HEK293T (cell line): ENCODE measurements at regions not wholly inside any gene's neighbourhood (a gene's known extent, or its start where the extent isn't known, plus 50 kb on each side); places are given as distances from the start of the nearest gene placed in this dataset.

ENCODE experiments used
- CTCF ChIA-PET: fragments of 350-600 bp; formaldehyde crosslinking; extraction: SDS; loops from one replicate; lab custom pipeline; 2021; ENCODE audit warnings: antibody characterized with exemption, inconsistent platforms; lab: Yijun Ruan, JAX
- POLR2A ChIA-PET: fragments of 350-600 bp; formaldehyde crosslinking; extraction: SDS; loops from one replicate; lab custom pipeline; 2020; ENCODE audit warnings: antibody characterized with exemption, inconsistent platforms; lab: Yijun Ruan, JAX
- DNase-seq: peaks from one replicate; pipeline ENCODE4 v3.0.0; 2012; ENCODE audit warnings: mixed read lengths; ENCODE audit errors: extremely low spot score
- ARNT ChIP-seq: fragments of 450-650 bp; IDR thresholded peaks from 2 replicates; pipeline ENCODE4 v1.6.1; 2017; ENCODE audit warnings: mild to moderate bottlenecking
- BHLHE40 ChIP-seq: fragments of 450-650 bp; IDR thresholded peaks from 2 replicates; pipeline ENCODE4 v1.6.1; 2016; ENCODE audit warnings: mild to moderate bottlenecking, moderate library complexity, borderline replicate concordance
- CTBP1 ChIP-seq: fragments of 450-650 bp; IDR thresholded peaks from 2 replicates; pipeline ENCODE4 v1.6.1; 2016; ENCODE audit warnings: borderline replicate concordance
- ELF4 ChIP-seq: fragments of 450-650 bp; IDR thresholded peaks from 2 replicates; pipeline ENCODE4 v1.6.1; 2017; ENCODE audit warnings: antibody characterized with exemption
- FOXA1 ChIP-seq: fragments of 450-650 bp; IDR thresholded peaks from 2 replicates; pipeline ENCODE4 v1.6.1; 2016; ENCODE audit warnings: mild to moderate bottlenecking
- FOXK2 ChIP-seq: fragments of 450-650 bp; IDR thresholded peaks from 2 replicates; pipeline ENCODE4 v1.6.1; 2016; ENCODE audit warnings: mild to moderate bottlenecking
- FOXM1 ChIP-seq: fragments of 450-650 bp; IDR thresholded peaks from 2 replicates; pipeline ENCODE4 v1.6.1; 2017; ENCODE audit warnings: mild to moderate bottlenecking, borderline replicate concordance
- HDGF ChIP-seq: fragments of 450-650 bp; IDR thresholded peaks from 2 replicates; pipeline ENCODE4 v1.6.1; 2017; ENCODE audit warnings: antibody characterized with exemption, borderline replicate concordance
- L3MBTL2 ChIP-seq: fragments of 450-650 bp; conservative IDR thresholded peaks from 2 replicates; pipeline ENCODE4 v1.6.1; 2016; ENCODE audit warnings: mild to moderate bottlenecking
- LEF1 ChIP-seq: fragments of 450-650 bp; IDR thresholded peaks from 2 replicates; pipeline ENCODE4 v1.6.1; 2017; ENCODE audit warnings: mild to moderate bottlenecking, borderline replicate concordance
- NFRKB ChIP-seq: fragments of 450-650 bp; IDR thresholded peaks from 2 replicates; pipeline ENCODE4 v1.6.1; 2016; ENCODE audit warnings: mild to moderate bottlenecking, moderate library complexity
- SP1 ChIP-seq: fragments of 450-650 bp; IDR thresholded peaks from 2 replicates; pipeline ENCODE4 v1.6.1; 2017
- SUZ12 ChIP-seq: fragments of 450-650 bp; IDR thresholded peaks from 2 replicates; pipeline ENCODE4 v1.6.1; 2016; ENCODE audit warnings: mild to moderate bottlenecking
- TARDBP ChIP-seq: fragments of 450-650 bp; IDR thresholded peaks from 2 replicates; pipeline ENCODE4 v1.6.1; 2016
- ZNF384 ChIP-seq: fragments of 450-650 bp; IDR thresholded peaks from 2 replicates; pipeline ENCODE4 v1.6.1; 2016
- TF ChIP-seq, protein P1 (sequence below): fragments of 450-650 bp; IDR thresholded peaks from 2 replicates; pipeline ENCODE4 v1.6.1; 2016

GRCh38 chr2:144237108-144237507, 282.8 kb downstream of the ZEB2 start:
- ChIA-PET POLR2A (no interaction called here), CTCF (no interaction called here)
- no peak for DNase-seq
- TF ChIP-seq CTBP1 (no peak), SUZ12 (no peak), ARNT (no peak), NFRKB (no peak), FOXK2 (no peak), L3MBTL2 (no peak), ZNF384 (no peak), ELF4 (no peak), HDGF (no peak), SP1 (no peak)
- TF ChIP-seq, protein P1, sequence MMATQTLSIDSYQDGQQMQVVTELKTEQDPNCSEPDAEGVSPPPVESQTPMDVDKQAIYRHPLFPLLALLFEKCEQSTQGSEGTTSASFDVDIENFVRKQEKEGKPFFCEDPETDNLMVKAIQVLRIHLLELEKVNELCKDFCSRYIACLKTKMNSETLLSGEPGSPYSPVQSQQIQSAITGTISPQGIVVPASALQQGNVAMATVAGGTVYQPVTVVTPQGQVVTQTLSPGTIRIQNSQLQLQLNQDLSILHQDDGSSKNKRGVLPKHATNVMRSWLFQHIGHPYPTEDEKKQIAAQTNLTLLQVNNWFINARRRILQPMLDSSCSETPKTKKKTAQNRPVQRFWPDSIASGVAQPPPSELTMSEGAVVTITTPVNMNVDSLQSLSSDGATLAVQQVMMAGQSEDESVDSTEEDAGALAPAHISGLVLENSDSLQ: no peak

DNA sequence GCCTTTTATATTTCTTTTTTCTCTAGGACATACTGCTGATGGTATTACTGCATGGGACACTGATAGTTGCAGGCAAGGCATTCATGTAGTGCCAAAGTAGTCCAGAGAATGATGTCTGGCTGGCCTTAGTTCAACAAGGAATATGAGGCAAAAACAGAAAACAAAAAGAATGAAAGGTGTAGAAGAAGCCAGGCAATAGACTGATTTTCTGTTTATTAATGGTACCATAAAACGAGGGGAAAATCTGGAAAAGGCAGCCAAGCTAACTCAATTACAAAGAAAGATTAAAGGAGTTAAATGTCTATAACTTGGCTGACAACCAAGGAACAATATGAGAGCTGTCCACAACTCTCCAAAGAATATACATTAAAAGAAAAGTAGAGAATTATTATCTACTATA, 284.9 kb downstream of the ZEB2 start:
- no peak for TF ChIP-seq L3MBTL2
- no peak for TF ChIP-seq TARDBP
- TF ChIP-seq LEF1: no peak
- TF ChIP-seq CTBP1: no peak
- TF ChIP-seq ZNF384: no peak
- TF ChIP-seq SUZ12: no peak
- no peak for TF ChIP-seq HDGF
- TF ChIP-seq NFRKB: no peak
- TF ChIP-seq ARNT: no peak
- no peak for TF ChIP-seq SP1
- no peak for TF ChIP-seq FOXM1
- TF ChIP-seq BHLHE40: no peak
- no peak for TF ChIP-seq FOXK2
- TF ChIP-seq, protein P1: no peak
- no peak for TF ChIP-seq ELF4
- TF ChIP-seq FOXA1: no peak
- ChIA-PET CTCF (interaction anchor here (0.7 to 0.8 kb wide), 2 partner anchors 86 to 113 kb away, joined by 3 read pairs; no protein-coding TSS in a partner anchor), POLR2A (no interaction called here)
- DNase-seq: no peak

GRCh38 chr2:144234542-144234871, 285.4 kb downstream of the ZEB2 start:
- ChIA-PET CTCF (no interaction called here), POLR2A (no interaction called here)
- TF ChIP-seq CTBP1: no peak
- no peak for TF ChIP-seq SUZ12
- TF ChIP-seq NFRKB: no peak
- no peak for TF ChIP-seq SP1
- no peak for TF ChIP-seq FOXA1
- TF ChIP-seq, protein P1: no peak
- no peak for TF ChIP-seq ELF4
- no peak for TF ChIP-seq FOXK2
- TF ChIP-seq BHLHE40: no peak
- TF ChIP-seq LEF1: no peak
- TF ChIP-seq ARNT: no peak
- DNase-seq: no peak

- TF ChIP-seq NFRKB: no peak
- TF ChIP-seq ARNT: no peak
- DNase-seq: no peak
- ChIA-PET CTCF (no interaction called here), POLR2A (no interaction called here)
Observed at GRCh38 chr2:144233733-144234541, 286.0 kb downstream of the ZEB2 start.

DNA sequence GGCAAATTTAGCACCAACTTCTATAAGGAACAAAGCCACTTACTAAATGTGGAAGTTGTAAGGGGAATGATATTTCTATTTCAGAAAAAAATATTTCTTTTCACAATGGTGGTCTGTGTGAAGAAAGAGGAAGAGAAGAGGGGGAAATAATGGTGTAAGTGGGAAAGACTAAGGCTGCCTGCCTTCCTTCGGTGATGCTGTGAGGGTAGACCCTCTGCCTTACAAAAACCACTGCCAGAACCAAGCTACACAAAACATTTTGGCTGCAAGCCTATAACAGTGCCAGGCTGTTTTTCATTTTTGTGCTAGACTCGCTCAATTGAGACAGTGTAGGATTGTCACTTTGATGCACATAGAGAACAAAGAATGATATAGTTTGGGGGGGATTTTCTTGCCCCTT, 286.6 kb downstream of the ZEB2 start:
- DNase-seq: no peak
- TF ChIP-seq SUZ12: no peak
- ChIA-PET POLR2A (no interaction called here), CTCF (no interaction called here)

GRCh38 chr2:144230448-144231085, 289.4 kb downstream of the ZEB2 start:
- no peak for DNase-seq
- POLR2A ChIA-PET: no interaction called here
- CTCF ChIA-PET: interaction anchor here (0.5 kb wide), 1 partner anchor 260 kb away, joined by 3 read pairs; no protein-coding TSS in a partner anchor
- TF ChIP-seq ARNT: no peak
- TF ChIP-seq FOXA1: no peak
- no peak for TF ChIP-seq L3MBTL2
- TF ChIP-seq, protein P1: no peak
- TF ChIP-seq ELF4: no peak
- no peak for TF ChIP-seq HDGF
- TF ChIP-seq ZNF384: no peak
